GM13976 (cell line): ENCODE measurements at regions not wholly inside any gene's neighbourhood (a gene's known extent, or its start where the extent isn't known, plus 50 kb on each side); places are given as distances from the start of the nearest gene placed in this dataset.
"Not testable (repeated sequence)": the region's sequence is repeated elsewhere in the genome, so short reads cannot be mapped to it uniquely, and the experiment has no call there.

ENCODE experiments used
- DNase-seq: peaks from one replicate; pipeline ENCODE4 v3.0.0; 2012; ENCODE audit warnings: low spot score
- CTCF ChIP-seq: IDR thresholded peaks from 2 replicates; pipeline ENCODE4 v1.5.1; 2012; ENCODE audit warnings: borderline replicate concordance, mild to moderate bottlenecking; ENCODE audit not compliant: insufficient read depth; ENCODE audit errors: extremely low read depth, missing control alignments, control extremely low read depth
- in situ Hi-C: fragments of 300-500 bp; cut with MboI; formaldehyde crosslinking; loops from one replicate; pipeline ENCODE4 v1.12.0; 2022; ENCODE audit warnings: low sequenced_read_pairs, mixed read lengths, inconsistent platforms; ENCODE audit not compliant: unreplicated experiment

GRCh38 chrX:41033299-41033698 lies 51.9 kb upstream of the USP9X start:
- no peak for DNase-seq
- in situ Hi-C loops = no loop called here
- no peak for TF ChIP-seq CTCF

- DNase-seq, in situ Hi-C loops: not testable (repeated sequence)
Measured at GRCh38 chrX:41034902-41035301, 50.3 kb upstream of the USP9X start.
